Amniotic stem cell (primary cell): ENCODE measurements at regions not wholly inside any gene's neighbourhood (a gene's known extent, or its start where the extent isn't known, plus 50 kb on each side); places are given as distances from the start of the nearest gene placed in this dataset.

Experiments used
- DNase-seq: peaks from one replicate; lab custom pipeline; 2025; lab: John Stamatoyannopoulos, UW

DNA sequence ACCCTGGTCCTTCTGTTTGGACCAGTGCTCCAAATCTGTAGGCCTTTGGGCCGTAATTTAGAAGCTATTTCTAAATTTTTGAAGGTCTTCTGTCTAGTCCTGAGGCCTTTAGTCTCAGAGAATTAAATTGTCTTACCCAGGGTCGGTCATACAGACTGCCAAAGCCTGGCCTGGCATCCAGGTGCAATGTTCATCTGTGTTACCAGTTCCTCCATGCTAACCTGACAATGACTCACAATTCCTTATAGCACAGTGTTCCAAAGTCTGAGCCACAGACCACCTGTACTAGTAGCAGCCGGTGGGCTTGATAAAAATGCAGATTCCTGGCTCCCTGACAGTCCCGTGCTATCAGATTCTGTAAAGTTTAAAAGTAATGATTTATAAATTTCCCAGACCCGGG, 77.7 kb upstream of the MAP4K3 start:
- no peak for DNase-seq

DNA sequence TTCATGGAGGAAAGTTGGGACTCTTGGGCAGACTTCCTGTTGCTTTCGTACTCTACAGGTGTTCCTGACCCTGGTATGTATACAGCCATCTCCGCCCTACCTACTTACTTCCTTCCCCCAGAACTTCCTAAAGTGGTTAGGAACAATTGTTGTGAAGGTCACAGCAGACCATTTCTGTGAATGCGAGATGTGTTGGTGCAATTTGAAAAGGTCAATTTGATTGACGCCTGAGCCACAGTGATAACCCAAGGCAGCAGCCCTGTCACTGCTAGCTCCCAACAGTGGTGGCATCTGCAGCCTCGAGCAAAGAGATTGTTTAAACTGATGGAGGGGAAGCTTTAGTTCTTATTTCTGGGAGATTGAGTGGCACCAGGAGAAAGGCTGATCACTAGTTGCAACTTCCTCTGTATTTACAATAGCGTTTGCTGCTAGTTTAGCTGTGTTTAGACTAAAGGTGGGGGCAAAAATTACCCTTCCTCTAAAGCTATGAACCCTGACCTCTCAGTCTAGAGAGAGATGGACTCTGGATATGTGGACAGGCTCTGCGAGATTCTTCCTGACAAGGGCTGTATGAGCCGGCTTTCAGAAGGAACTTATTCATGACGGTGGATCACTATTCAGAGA, 78.3 kb upstream of the MAP4K3 start:
- DNase-seq: no peak

DNA sequence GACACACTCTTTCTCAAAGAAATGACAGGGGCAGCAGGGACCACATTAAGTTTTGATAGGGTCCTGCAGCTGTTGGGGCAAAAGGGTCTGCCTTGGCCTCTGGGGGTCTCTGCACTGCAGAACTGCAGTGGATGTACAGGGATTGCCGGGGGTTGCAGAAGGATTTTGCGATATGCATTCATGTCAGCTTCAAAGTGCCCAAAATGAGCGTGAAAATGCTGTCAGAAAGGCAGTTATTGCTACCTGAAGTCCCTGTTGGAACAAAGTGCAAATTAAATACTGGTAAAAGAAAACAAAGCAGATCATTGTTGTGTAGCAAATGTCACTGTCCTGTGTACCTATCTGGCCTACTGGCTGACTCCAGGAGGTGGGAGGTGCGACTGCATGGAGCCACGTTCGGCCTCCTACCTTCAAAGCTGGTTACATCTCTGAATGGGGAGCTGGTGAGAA, 78.8 kb upstream of the MAP4K3 start:
- no peak for DNase-seq

- no peak for DNase-seq
These were observed 79.4 kb upstream of the MAP4K3 start for GRCh38 chr2:39516347-39517101.

DNA sequence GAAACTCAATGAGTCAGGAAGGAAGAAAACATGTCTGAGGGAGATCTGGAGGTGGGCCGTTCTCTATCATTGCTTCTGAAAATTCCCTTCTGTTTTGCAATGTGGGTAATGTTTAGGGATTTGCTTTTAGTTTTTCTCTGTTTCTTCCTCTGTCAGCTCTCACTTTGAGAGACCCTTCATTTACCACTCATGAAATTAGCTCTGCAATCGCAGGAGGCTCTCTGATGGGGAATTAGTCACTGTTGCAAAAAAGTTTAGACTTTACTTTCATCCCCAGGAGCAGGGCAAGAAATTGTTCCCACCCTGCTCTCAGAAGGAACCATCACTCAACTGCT, 80.0 kb upstream of the MAP4K3 start:
- DNase-seq: no peak

- DNase-seq: no peak
These were observed 80.5 kb upstream of the MAP4K3 start for GRCh38 chr2:39517622-39518021.

GRCh38 chr2:39519886-39520285, 82.8 kb upstream of the MAP4K3 start:
- no peak for DNase-seq

DNA sequence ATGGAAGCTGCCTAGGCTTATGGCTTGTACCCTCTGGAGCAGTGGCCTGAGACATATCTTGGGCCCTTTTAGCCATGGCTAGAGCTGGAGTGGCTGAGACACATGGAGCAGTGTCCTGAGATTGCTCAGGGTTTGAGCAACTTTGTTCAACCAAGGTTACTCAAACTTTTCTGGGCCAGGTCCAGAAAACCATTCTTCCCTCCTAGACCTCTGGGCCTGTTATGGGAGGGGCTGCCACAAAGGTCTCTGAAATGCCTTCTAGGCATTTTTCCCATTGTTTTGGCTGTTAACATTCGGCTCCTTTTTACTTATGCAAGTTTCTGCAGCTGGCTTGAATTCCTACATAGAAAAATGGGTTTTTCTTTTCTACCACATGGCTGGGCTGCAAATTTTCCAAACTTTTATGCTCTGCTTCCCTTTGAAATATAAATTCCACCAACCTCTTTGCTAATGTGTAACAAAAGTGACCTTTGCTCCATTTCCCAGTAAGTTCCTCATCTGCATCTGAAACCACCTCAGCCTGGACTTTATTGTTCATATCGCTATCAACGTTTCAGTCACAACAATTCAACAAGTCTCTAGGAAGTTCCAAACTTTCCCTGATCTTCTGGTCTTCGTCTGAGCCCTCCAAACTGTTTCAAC, 84.9 kb upstream of the MAP4K3 start:
- DNase-seq: no peak

GRCh38 chr2:39522518-39522877, 85.4 kb upstream of the MAP4K3 start:
- DNase-seq: no peak

GRCh38 chr2:39523308-39524044, 86.4 kb upstream of the MAP4K3 start:
- peak; percentile 66 for DNase-seq

DNA sequence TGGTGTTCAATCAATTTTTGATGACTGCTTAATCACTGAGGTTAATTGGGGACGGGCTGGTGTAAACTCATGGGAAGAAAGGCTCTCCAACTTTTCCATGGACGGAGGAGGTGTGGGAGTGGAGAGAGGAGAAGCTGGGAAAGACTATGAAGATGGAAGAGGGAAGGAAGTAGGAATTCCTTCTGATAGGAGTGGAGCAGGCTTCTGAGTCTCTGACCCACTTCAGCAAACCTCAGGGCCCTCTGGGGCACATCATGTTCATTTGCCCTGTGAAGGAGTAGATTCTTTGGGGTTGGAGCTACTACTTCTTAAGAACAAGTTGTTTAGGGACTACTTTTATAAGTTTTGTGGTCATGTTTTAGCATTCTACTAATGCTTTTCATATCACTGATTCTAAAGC, 87.0 kb upstream of the MAP4K3 start:
- DNase-seq: no peak

- no peak for DNase-seq
These were observed 87.9 kb upstream of the MAP4K3 start for GRCh38 chr2:39524756-39525635.

DNA sequence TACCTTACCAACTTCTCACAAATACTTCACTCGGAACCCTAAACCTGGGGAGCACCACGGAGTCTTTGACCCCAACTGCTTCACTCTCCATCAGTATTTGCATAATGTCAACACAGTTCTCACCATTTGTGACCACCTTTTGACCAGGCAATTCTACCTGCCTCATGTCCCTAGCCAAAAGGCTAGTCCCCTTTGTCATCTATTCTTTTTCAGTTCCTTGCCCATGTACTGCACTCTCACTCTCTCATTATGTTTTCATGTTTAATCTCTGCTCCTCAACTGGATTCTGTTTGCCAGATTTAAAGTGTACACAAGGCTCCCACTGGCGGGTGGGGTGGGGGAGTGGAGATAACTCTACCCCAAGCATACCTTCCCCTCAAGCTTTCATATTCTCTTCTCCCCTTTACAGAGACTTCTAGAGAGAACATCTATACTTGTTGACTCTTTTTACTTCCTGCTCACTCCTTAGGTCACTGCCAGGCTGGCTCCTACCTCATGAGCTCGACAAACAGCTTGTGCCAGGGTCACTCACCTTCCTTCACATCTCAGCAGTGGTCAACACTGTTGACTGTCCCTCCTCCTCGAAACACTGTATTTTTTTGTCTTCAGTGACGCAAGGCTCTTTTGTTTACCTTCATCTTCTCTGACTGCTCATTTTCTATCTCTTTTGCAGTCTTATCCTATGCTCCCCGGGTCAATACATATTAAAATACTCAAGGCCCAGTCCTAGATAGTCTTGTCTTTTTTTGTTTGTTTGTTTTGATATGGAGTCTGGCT, 88.7 kb upstream of the MAP4K3 start:
- no peak for DNase-seq

GRCh38 chr2:39528701-39529100, 91.6 kb upstream of the MAP4K3 start:
- DNase-seq: no peak

GRCh38 chr2:39529836-39530235, 92.8 kb upstream of the MAP4K3 start:
- DNase-seq: no peak

- peak; percentile 32 for DNase-seq
These were observed 93.4 kb upstream of the MAP4K3 start for GRCh38 chr2:39530411-39530866.

GRCh38 chr2:39531220-39531777, 94.2 kb upstream of the MAP4K3 start:
- no peak for DNase-seq

- DNase-seq: no peak
These were observed 95.8 kb upstream of the MAP4K3 start for GRCh38 chr2:39532933-39533332.

DNA sequence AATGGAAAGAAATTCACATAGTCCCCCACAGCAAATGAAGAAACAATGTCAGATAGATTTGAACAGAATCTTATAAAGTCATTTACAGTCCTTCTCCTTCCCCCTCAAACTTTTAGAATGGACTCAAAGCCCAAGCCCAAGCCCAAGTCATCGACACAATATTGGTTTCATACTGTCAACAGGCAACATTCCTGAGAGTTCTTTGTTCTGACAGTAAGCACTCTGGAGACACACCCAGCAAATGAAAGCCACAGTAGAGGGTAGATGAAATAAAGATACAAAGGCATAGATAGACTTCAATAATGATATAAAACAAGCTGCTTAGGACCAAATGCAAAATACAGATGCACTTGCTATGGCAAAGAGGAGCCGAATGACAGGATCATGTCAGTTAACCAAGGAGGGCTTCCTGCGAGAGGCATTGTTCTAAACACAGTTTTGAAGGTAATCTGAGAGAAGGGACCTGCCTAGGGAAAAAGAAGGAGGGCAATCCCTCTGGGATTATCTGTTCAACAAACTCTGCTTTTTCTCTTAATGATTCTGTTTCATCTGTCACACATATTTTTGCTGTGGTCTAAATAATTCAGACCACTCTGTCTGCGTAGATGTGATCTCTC, 97.1 kb upstream of the MAP4K3 start:
- DNase-seq: no peak

DNA sequence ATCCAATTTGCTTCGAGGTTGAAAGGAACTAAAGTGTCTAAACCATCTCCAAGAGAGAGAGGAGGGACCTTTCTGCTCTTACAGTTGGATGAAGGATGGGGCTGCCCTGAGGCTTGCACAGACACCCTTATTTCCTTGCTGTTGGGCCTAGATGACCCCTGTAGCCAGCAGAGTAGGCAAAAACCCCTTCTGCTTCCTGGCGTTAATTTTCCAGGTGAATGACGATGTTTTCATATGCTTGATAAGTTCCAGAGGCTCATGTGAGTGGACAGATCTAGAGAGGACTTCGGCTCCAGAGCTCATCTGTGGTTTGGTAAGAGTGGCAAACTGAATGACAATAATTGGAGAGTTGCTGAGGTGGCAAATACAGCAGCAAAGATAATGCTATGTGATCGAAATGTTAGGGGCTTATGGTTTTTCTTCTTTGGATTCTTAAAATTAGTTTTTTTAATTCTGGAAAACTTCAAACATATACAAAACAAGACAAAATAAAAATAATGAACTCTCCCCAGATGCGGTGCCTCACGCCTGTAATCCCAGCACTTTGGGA, 98.6 kb upstream of the MAP4K3 start:
- DNase-seq: no peak
